OCI-M2 (cell line): ENCODE measurements at regions not wholly inside any gene's neighbourhood (a gene's known extent, or its start where the extent isn't known, plus 50 kb on each side); places are given as distances from the start of the nearest gene placed in this dataset.

ENCODE experiments used
- DNase-seq: peaks from one replicate; lab custom pipeline; 2025; ENCODE audit not compliant: unreplicated experiment; lab: John Stamatoyannopoulos, UW

DNA sequence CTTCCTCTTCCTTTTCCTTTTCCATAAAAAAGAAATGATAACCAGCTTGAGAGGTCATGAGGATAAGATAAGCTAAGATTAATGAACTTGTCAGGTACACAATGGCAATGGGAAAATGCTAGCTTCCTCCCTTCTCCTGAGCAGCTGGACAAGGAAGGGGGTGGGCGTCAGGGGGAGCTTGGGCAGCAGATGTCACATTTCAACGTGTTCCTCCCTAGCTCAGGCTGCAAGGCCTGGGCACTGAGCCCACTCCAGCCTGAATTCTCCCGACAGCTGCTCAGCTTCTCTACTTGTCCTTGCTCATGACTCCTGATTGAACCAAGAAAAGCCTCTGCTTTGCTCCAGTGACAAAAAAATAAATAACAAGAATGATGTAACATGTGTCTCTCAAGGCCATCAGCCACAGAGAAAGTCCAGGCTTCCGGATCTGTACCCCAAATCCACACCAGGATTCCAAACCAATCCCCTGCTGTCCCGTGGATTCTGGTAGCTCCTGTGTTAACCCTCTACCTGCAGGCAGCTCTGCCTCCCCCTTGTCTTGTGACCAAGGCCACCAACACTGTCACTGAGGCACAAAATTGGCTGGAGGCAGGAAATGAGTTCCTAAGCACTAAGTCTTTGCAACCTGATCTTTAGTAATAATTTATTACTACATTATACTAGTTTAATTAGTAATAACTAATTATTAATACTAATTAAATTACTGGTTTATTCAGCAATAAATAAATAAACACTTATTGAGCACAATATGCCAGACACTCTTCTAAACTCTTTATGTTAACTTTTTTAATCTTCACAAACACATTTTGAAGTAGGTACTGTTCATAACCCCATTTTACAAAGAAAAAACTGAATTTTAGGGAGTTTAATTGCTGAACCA lies 146.5 kb downstream of the CCDC34 start:
- DNase-seq = no peak

GRCh38 chr11:27215471-27216269 lies 147.3 kb downstream of the CCDC34 start:
- no peak for DNase-seq

- no peak for DNase-seq
These were observed 148.3 kb downstream of the CCDC34 start for GRCh38 chr11:27214713-27215112.

GRCh38 chr11:27213232-27213660 lies 149.8 kb downstream of the CCDC34 start:
- no peak for DNase-seq

DNA sequence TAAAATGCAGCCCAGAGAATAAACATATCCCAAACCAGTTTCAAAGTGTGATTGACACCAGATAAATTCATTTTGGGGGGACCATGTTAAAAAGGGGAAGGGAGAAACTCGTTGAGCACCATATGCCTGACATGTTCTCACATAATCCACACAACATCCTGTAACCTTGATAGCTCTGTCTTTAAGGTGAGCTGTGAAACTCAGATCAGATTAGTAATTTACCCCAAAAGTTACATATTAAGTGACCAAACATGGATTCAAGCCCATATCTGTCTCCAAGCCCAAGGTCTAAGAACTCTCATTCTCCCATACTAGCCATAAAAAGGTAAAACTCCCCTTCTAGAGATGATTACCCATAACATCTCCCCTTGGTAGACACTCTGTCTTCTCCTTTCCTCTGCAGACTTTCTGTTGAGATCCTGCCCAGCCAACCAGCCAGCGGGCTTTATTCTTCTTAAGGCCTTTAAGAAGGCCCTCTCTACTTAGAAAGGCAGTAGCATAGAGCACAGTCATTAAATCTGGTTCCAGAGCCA lies 150.7 kb downstream of the CCDC34 start:
- no peak for DNase-seq

- DNase-seq = no peak
These were observed 151.5 kb downstream of the CCDC34 start for GRCh38 chr11:27211370-27212127.

GRCh38 chr11:27210531-27210930 lies 152.5 kb downstream of the CCDC34 start:
- DNase-seq = no peak

DNA sequence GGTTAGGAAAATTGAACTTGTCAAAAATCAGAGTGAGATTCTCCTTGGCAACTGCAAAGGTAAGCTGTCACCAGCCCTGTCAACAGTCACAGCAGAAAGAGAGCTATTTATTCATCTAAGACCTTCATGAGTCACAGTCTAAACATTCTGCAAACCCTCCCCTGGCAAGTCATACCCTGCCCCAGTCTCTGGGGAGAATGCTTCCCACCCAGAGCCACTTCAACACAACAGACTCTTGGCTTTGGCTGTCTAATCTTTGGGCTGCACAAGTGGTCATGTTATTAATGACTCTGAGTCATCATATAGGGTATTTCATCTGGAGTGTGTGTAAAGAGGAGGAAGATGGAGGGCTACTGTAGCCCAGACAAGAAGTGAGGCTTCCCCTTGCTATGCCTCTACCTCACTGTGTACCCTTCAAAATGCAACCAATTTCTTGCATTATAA lies 153.4 kb downstream of the CCDC34 start:
- peak; percentile 29 for DNase-seq

DNA sequence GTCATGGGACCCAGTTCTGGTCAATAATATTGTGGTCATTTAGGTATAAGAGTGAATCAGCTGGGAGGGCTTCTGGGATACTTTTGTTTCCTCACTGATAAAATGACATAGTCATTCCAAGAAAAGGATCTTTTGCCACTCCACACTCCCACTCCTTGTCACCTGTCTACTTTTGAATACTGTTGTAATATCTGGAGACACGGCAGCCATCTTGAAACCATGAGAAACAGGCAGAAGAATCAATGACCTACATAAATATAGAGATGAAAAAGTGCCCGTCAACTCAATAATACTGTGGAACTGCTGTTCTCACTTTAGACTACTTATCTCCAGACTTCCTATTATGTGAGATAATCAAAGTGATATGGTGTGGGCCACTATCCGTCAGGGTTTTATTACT lies 154.2 kb downstream of the CCDC34 start:
- no peak for DNase-seq

- no peak for DNase-seq
These were observed 155.9 kb downstream of the CCDC34 start for GRCh38 chr11:27207025-27207650.

GRCh38 chr11:27205779-27206570 lies 157.0 kb downstream of the CCDC34 start:
- DNase-seq = no peak

DNA sequence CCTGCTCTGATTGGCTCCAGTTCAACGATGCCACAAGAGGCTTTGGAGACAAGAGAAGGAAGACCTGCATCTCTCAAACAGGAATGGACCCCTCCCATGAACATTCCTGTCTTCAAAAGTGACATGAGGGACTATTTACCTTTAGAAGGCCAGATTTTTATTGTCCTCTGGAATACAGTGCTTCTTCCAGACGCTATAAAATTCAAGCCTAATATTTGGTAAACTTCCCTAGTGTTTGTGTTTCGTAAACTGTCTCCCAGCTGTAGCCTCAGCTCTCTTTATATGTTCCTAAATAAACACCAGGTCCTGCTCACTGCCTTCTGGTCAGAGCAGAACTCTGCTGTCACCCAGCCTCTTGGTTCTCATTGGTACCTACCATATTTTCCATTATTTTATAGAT lies 157.8 kb downstream of the CCDC34 start:
- DNase-seq = no peak

- DNase-seq = no peak
These were observed 158.5 kb downstream of the CCDC34 start for GRCh38 chr11:27204529-27204928.

- no peak for DNase-seq
These were observed 159.9 kb downstream of the CCDC34 start for GRCh38 chr11:27203077-27203647.

DNA sequence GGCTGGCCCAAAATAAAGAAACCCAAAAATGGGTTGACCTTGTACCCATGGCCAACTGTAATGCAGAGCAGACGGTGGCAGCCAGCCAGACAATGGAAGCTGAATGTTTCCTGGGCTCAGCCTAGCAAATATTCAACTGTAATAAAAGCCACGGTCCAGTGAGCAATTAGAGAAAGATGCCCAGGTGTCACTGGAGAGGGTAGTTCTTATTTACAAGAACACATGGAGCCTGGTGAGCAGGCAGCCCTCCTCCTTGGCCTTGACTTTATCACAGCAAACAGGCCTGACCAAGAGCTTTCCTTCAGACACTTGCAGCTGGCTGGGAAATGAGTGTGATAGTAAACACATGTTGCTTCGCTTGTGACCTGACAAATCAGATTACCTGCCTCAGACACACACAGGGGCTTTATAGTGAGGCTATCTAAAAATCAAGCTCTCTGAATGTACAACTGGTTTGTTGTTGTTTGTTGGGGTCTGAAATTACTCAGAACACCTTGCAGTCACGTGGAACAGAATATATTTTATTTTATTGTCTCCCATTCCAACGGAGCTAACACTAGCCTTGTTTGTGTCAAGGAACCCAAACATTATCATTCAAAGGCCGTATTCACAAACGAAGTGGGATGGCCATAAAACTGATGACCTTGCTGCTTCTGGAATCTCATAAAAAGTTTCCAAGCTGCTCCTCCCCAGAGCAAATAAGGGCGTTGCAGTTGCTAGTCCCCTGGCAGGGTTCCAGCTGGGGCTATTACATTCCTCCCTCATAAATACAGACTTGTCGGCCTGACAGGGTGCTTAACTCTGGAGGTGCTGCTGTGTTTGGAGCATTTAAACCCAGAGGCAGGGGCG lies 161.1 kb downstream of the BBOX1 start:
- no peak for DNase-seq

GRCh38 chr11:27200779-27201453 lies 160.3 kb downstream of the BBOX1 start:
- DNase-seq = no peak

DNA sequence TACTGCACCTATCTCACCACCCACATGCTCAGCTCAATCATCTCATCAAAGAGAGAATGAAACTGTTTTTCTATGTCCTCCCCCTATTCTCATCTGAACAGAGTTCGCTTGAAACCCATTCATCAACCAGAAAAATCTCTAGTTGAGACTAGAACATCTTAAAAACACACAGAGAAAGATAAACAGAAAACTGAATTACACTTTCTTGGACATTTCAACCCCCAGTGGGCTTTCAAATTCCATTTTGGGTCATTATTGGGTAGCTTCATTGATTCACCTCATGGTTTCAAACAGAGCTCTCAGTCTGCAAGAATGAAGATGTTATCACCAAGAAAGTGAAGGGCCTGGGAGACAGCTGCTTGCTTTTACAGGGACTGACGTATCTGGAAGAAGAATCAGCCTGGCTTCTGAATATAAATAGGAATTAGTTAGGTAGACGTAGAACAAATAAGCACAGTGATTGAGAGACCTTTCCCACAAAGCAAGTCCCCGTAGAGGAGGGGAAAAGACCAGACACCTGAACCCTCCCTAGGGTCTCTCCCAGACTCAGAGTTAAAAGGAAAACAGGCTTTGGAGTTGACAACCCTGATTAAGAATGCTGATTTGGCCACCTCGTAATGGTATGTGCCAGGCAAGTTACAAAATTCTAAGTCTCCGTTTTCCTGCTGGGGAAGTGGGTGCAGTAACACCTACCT lies 155.7 kb downstream of the BBOX1 start:
- no peak for DNase-seq
